Nucleus accumbens (tissue), 56 donors: ENCODE measurements at regions not wholly inside any gene's neighbourhood (a gene's known extent, or its start where the extent isn't known, plus 50 kb on each side); places are given as distances from the start of the nearest gene placed in this dataset.
"Not testable (repeated sequence)": the region's sequence is repeated elsewhere in the genome, so short reads cannot be mapped to it uniquely, and the experiment has no call there.

Experiments used
- DNase-seq, 56 donors: peaks; one replicate each; lab custom pipeline; 2025; lab: John Stamatoyannopoulos, UW

GRCh38 chr2:174697255-174697654 lies 67.0 kb downstream of the CHRNA1 start:
- DNase-seq: peak in 44 of 56 donors; percentile 3 to 79 (median 34)

GRCh38 chr2:174694920-174695319 lies 69.4 kb downstream of the CHRNA1 start:
- no peak for DNase-seq

GRCh38 chr2:174694196-174694878 lies 69.9 kb downstream of the CHRNA1 start:
- no peak for DNase-seq

GRCh38 chr2:174693344-174693743 lies 70.9 kb downstream of the CHRNA1 start:
- no peak for DNase-seq

- DNase-seq: peak in 49 of 56 donors; percentile 18 to 92 (median 70)
Measured at GRCh38 chr2:174692256-174692919, 71.9 kb downstream of the CHRNA1 start.

- no peak for DNase-seq
Measured at GRCh38 chr2:174691201-174691779, 73.0 kb downstream of the CHRNA1 start.

DNA sequence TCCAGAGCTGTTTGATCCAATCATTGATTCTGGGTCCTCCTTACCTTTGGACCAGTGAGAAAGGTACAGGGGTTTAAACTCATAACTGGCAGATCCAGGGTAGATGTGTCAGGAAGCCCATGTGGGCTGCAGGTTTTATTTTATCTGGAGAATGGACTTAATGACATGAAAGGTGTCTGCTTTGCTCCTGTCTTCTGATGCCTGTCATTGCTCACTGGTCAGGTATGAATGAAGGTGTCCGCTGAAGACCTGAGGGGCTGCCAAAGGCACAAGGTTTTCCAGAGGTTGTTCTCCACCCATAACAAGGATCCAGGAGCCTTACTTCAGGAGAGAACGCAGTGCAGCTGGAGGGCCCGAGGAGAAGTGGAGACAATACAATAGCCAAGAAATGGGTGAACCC lies 74.2 kb downstream of the CHRNA1 start:
- DNase-seq: no peak

- DNase-seq: no peak
Measured at GRCh38 chr2:174688079-174688478, 76.2 kb downstream of the CHRNA1 start.

GRCh38 chr2:174686430-174686829 lies 77.8 kb downstream of the CHRNA1 start:
- no peak for DNase-seq

- peak in 5 of 56 donors; percentile 11 to 65 (median 41) for DNase-seq
Measured at GRCh38 chr2:174683392-174683759, 80.9 kb downstream of the CHRNA1 start.

GRCh38 chr2:174682578-174683391 lies 81.5 kb downstream of the CHRNA1 start:
- DNase-seq: peak in 48 of 56 donors; percentile 20 to 83 (median 61)

- peak in 15 of 56 donors; percentile 22 to 63 (median 53) for DNase-seq
Measured at GRCh38 chr2:174682007-174682577, 82.2 kb downstream of the CHRNA1 start.

GRCh38 chr2:174681099-174682006 lies 82.9 kb downstream of the CHRNA1 start:
- DNase-seq: peak in 2 of 56 donors; percentile 16 to 33

DNA sequence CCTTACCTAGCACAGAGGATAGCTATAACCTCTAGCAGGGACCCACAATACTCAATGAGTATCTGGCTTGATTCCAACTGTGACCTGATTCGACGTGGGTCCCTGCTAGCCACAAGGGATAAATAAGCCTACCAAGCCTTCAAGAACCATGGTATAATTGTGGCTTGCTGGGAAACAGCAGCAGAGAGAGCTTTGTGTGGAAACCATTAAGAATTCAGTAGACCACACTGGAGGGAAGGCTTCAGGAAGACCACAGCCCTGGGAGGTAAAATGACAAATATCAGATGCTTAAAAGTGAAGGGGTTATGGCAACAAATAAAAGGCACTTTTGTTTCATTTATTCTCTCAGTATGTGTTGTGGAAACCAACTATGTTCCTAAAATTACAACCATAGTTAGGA lies 82.6 kb upstream of the WIPF1 start:
- DNase-seq: no peak

- no peak for DNase-seq
Measured at GRCh38 chr2:174678395-174678794, 80.8 kb upstream of the WIPF1 start.

GRCh38 chr2:174675615-174676014 lies 78.0 kb upstream of the WIPF1 start:
- no peak for DNase-seq

- no peak for DNase-seq
Measured at GRCh38 chr2:174673876-174674275, 76.3 kb upstream of the WIPF1 start.

DNA sequence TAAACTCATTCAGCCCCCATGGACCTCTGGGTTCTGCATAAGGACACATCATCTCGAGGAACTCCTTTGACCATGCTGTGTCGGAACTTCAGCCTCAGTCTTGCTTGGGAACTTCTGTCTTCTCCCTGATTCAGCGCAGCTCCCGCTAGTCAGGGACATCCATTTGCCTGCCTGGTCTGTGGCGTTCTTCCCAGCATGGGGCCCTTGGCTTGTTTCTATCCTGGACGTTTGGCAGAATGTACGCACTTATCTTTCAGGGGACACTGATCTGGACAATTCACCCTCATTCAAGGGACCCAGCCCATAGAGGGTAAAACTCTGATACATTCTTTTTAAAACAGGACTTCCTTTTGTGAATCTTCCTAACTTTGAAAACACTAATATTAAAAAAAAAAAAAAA lies 75.8 kb upstream of the WIPF1 start:
- peak in 1 of 56 donors; percentile 17 for DNase-seq

- DNase-seq: not testable (repeated sequence)
Measured at GRCh38 chr2:174671532-174671931, 73.9 kb upstream of the WIPF1 start.
